Sigmoid colon (tissue), 6 donors: ENCODE measurements at regions not wholly inside any gene's neighbourhood (a gene's known extent, or its start where the extent isn't known, plus 50 kb on each side); places are given as distances from the start of the nearest gene placed in this dataset.

Source experiments
- DNase-seq: peaks from one replicate; pipeline ENCODE4 v3.0.0-alpha.2; 2019
- H3K27ac ChIP-seq, 4 donors: fragments of 200-600 bp; sonication (generic); one replicate each; pipeline ENCODE4 v1.5.1; 2016 to 2019; ENCODE audit warnings: mild to moderate bottlenecking in 1 of 4
- H3K27me3 ChIP-seq, 3 donors: fragments of 200-600 bp; sonication (generic); one replicate each; pipeline ENCODE4 v1.5.1; 2019; ENCODE audit warnings: mild to moderate bottlenecking in 1 of 3
- H3K36me3 ChIP-seq, 4 donors: fragments of 200-600 bp; sonication (generic); one replicate each; pipeline ENCODE4 v1.5.1; 2016 to 2019
- H3K4me1 ChIP-seq, 4 donors: fragments of 200-600 bp; sonication (generic); one replicate each; pipeline ENCODE4 v1.5.1; 2017 to 2019
- H3K4me3 ChIP-seq, 4 donors: fragments of 200-600 bp; sonication (generic); one replicate each; pipeline ENCODE4 v1.5.1; 2017 to 2019; ENCODE audit warnings: mild to moderate bottlenecking in 2 of 4, moderate library complexity in 1 of 4
- H3K9me3 ChIP-seq, 4 donors: fragments of 200-600 bp in 3 of 4; sonication (generic) in 3 of 4; one replicate each; pipeline versions ENCODE4 v1.5.1 to v1.6.1; 2013 to 2019
- EP300 ChIP-seq, 4 donors: sonication (generic); formaldehyde crosslinking; IDR thresholded peaks; one replicate each; pipeline ENCODE4 v1.6.1; 2017; ENCODE audit warnings: antibody characterized with exemption in 4 of 4
- POLR2A ChIP-seq, 2 donors: fragments of 450-650 bp; IDR thresholded peaks; one replicate each; pipeline ENCODE4 v1.6.1; 2016; ENCODE audit warnings: antibody characterized with exemption in 2 of 2, mild to moderate bottlenecking in 2 of 2, moderate library complexity in 2 of 2
- POLR2AphosphoS5 ChIP-seq, 4 donors: sonication (generic); formaldehyde crosslinking; IDR thresholded peaks; one replicate each; pipeline ENCODE4 v1.6.1; 2017; ENCODE audit warnings: antibody characterized with exemption in 4 of 4
- WGBS, 2 donors: extraction: QIAGEN DNeasy Blood & Tissue Kit; methylation state at CpG; one replicate each; pipeline ENCODE4 v1.1.7; 2013; 5-methylcytosine and 5-hydroxymethylcytosine counted together
- intact Hi-C: fragments of 100-400 bp; cut with DNase I; formaldehyde crosslinking; loops from one replicate; pipeline ENCODE4 v1.15.1; 2023
- TF ChIP-seq, protein P1 (sequence below), 4 experiments: fragments of 450-650 bp in 3 of 4; fragments of 200-600 bp in 1 of 4; IDR thresholded peaks; one replicate each; pipeline ENCODE4 v1.5.1; 2016 to 2019; ENCODE audit warnings: antibody characterized with exemption in 4 of 4, mild to moderate bottlenecking in 3 of 4, moderate library complexity in 2 of 4
- donor health status: healthy with polysubstance abuse.
- donor health status: healthy.

DNA sequence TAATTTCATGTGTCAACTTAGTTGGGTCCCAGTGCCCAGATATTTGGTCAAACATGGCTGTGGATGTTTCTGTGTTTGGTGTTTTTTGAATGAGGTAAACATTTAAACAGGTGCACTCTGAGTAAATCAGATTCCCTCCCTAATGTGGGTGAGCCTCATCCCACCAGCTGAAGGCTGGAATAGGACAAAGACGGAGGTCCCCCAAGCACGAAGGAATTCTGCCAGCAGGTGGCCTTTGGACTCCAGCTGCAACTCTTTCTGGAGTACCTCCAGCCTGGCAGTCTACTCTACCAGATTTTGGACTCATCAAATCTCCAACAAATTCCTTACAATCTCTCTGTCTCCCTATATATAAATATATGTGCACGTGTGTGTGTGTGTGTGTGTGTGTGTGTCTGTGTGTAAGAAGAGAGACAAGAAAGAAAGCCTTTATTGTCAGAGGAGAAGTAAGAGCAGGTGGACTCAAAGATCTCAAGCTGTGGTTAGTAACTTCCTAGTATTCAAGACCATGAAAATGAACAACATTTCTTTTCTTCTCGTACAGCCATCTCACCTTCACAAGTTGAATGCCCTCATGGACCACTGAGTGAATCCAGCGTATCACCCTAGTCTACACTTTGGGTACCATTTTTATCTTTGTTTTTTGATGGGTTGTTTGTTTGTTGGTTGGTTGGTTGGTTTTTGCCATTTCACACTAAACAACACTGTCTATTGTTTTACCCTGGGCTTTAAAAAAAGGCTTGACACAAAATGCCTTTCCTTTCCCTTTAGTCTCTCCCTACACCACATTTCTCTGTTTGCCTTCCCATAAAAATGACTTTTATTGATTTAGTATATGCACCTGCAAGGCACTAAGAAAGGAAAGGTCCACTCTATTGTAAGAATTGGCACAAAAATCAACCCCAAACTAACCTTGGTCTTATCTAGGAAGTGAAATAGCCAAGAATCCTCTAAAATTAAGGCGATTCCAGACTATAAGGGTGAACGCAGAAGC is 118.7 kb downstream of the TENT4A start:
- 19 to 54% methylated on average over 7 of the region's 7 CpGs for WGBS, 2 donors
- H3K4me3 ChIP-seq, result no peak overlapping the region
- peaks cover 0 to 15% (median 7%) of the 10 kb centered on the region in 4 donors for H3K4me1 ChIP-seq
- H3K9me3 ChIP-seq, result no peaks in the 10 kb centered on the region
- TF ChIP-seq, protein P1, sequence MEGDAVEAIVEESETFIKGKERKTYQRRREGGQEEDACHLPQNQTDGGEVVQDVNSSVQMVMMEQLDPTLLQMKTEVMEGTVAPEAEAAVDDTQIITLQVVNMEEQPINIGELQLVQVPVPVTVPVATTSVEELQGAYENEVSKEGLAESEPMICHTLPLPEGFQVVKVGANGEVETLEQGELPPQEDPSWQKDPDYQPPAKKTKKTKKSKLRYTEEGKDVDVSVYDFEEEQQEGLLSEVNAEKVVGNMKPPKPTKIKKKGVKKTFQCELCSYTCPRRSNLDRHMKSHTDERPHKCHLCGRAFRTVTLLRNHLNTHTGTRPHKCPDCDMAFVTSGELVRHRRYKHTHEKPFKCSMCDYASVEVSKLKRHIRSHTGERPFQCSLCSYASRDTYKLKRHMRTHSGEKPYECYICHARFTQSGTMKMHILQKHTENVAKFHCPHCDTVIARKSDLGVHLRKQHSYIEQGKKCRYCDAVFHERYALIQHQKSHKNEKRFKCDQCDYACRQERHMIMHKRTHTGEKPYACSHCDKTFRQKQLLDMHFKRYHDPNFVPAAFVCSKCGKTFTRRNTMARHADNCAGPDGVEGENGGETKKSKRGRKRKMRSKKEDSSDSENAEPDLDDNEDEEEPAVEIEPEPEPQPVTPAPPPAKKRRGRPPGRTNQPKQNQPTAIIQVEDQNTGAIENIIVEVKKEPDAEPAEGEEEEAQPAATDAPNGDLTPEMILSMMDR (IDR thresholded peaks at IDR 0.05), result no peak
- TF ChIP-seq POLR2AphosphoS5 (IDR thresholded peaks at IDR 0.05) (no peak), EP300 (IDR thresholded peaks at IDR 0.05) (no peak), POLR2A (IDR thresholded peaks at IDR 0.05) (no peak)
- no peak overlapping the region for H3K27ac ChIP-seq
- H3K36me3 ChIP-seq, result no peaks in the 10 kb centered on the region
- intact Hi-C loops, result no loop called here
- no peak for DNase-seq
- H3K27me3 ChIP-seq, result no peaks in the 10 kb centered on the region

DNA sequence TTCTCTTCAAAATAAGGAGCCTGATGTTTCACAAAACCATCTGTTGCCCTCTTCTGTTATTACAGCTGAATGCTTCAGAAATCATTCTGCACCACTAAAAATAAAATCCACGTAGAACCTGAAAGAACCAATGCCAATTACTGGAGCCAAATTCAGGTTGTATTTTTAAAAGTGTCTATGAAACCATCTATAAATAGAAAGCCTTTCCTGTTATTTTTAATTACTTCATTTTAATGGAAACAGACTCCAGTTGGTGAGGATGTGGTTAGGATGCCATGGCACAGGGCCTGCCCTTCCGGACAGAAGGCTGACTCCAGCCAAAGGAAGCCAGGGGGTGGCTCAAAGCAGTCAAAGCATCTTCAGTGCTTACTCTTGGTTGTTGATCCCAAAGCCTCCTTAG is 119.8 kb downstream of the TENT4A start:
- 42 to 56% methylated on average over 2 of the region's 2 CpGs for WGBS, 2 donors

DNA sequence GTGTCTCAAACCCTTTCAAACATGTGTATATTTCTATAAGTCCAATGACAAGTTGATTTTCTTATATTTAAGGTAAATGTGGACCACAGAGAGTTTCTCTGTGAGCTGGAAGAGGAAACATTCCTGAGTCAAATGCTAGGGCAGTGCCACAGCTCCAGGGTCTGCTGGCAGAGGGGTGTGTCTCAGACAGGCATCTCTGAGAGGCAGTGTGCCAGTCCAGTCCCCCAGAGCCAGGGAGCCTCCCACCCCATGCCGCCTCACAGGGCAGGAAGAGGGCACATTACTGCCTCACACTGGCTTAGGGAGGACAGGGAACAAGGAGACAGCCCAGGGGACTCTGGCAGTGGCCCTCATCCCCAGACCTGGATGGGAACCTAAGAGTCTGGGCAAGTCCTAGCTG is 120.2 kb downstream of the TENT4A start:
- no peak overlapping the region for H3K4me3 ChIP-seq
- 92 to 98% methylated on average over 1 of the region's 1 CpG for WGBS, 2 donors
- no peaks in the 10 kb centered on the region for H3K27me3 ChIP-seq
- H3K9me3 ChIP-seq, result no peaks in the 10 kb centered on the region
- TF ChIP-seq, protein P1 (IDR thresholded peaks at IDR 0.05), result no peak
- TF ChIP-seq EP300 (IDR thresholded peaks at IDR 0.05) (no peak), POLR2AphosphoS5 (IDR thresholded peaks at IDR 0.05) (no peak), POLR2A (IDR thresholded peaks at IDR 0.05) (no peak)
- peaks cover 0 to 9% (median 2%) of the 10 kb centered on the region in 4 donors for H3K4me1 ChIP-seq
- no peak overlapping the region for H3K27ac ChIP-seq
- intact Hi-C loops, result no loop called here
- no peaks in the 10 kb centered on the region for H3K36me3 ChIP-seq
- DNase-seq, result no peak

More for the DNA sequence above, 119.8 kb downstream of the TENT4A start:
- Histone ChIP-seq H3K4me1 (peaks cover 0 to 13% (median 3%) of the 10 kb centered on the region in 4 donors), H3K36me3 (no peaks in the 10 kb centered on the region), H3K4me3 (no peak overlapping the region), H3K27me3 (no peaks in the 10 kb centered on the region), H3K9me3 (no peaks in the 10 kb centered on the region), H3K27ac (no peak overlapping the region)
- intact Hi-C loops, result no loop called here
- DNase-seq, result no peak
- TF ChIP-seq POLR2AphosphoS5 (IDR thresholded peaks at IDR 0.05) (no peak), EP300 (IDR thresholded peaks at IDR 0.05) (no peak)
- TF ChIP-seq, protein P1 (IDR thresholded peaks at IDR 0.05), result no peak

DNA sequence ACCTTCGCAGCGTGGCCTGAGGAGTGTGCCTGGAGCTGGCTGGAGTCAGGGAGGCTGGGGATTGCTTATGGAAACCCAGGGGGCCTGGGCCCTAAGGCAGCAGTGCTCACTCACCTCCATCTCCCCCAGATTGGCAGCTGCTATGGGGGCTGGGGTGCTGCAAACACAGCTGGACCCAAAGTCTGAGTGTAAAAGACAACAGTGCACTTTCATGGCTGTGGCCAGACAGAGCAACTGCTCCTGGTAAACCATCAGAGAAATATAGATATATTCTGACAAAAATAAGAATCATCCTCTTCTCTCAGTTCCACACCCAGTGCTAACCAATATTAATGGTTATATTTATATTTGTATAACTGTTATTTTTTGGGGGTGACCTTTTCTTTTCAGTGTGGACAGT is 123.9 kb downstream of the TENT4A start:
- intact Hi-C loops, result no loop called here
- H3K9me3 ChIP-seq, result no peaks in the 10 kb centered on the region
- no peak overlapping the region for H3K4me3 ChIP-seq
- H3K4me1 ChIP-seq, result peaks cover 0 to 9% (median 2%) of the 10 kb centered on the region in 4 donors
- H3K27me3 ChIP-seq, result no peaks in the 10 kb centered on the region
- WGBS, 2 donors, result 41 to 77% methylated on average over 2 of the region's 2 CpGs
- DNase-seq, result no peak
- no peaks in the 10 kb centered on the region for H3K36me3 ChIP-seq
- no peak overlapping the region for H3K27ac ChIP-seq
- TF ChIP-seq POLR2AphosphoS5 (IDR thresholded peaks at IDR 0.05) (no peak), POLR2A (IDR thresholded peaks at IDR 0.05) (no peak), EP300 (IDR thresholded peaks at IDR 0.05) (no peak)
- TF ChIP-seq, protein P1 (IDR thresholded peaks at IDR 0.05), result no peak
